Parathyroid adenoma (tissue), 2 donors: ENCODE measurements at regions not wholly inside any gene's neighbourhood (a gene's known extent, or its start where the extent isn't known, plus 50 kb on each side); places are given as distances from the start of the nearest gene placed in this dataset.

Source experiments
- H2AFZ ChIP-seq: fragments of 300-600 bp; sonication (generic); one replicate; pipeline ENCODE4 v1.7.0; 2017; ENCODE audit warnings: antibody characterized with exemption, mild to moderate bottlenecking
- H3K27ac ChIP-seq: fragments of 300-600 bp; sonication (generic); one replicate; pipeline ENCODE4 v1.7.0; 2017
- H3K27me3 ChIP-seq: fragments of 300-600 bp; sonication (generic); one replicate; pipeline ENCODE4 v1.7.0; 2017; ENCODE audit warnings: low read length; ENCODE audit not compliant: control insufficient read depth, insufficient read depth
- H3K36me3 ChIP-seq: fragments of 300-600 bp; sonication (generic); one replicate; pipeline ENCODE4 v1.7.0; 2017; ENCODE audit warnings: low read length; ENCODE audit not compliant: control insufficient read depth, insufficient read depth
- H3K4me1 ChIP-seq: fragments of 300-600 bp; sonication (generic); one replicate; pipeline ENCODE4 v1.7.0; 2017; ENCODE audit warnings: control low read depth
- H3K4me2 ChIP-seq: fragments of 300-600 bp; sonication (generic); one replicate; pipeline ENCODE4 v1.7.0; 2017; ENCODE audit warnings: low read length
- H3K4me3 ChIP-seq: fragments of 300-600 bp; sonication (generic); one replicate; pipeline ENCODE4 v1.7.0; 2017; ENCODE audit warnings: low read depth, low read length
- H3K79me2 ChIP-seq: fragments of 300-600 bp; sonication (generic); one replicate; pipeline ENCODE4 v1.7.0; 2017; ENCODE audit warnings: control low read depth
- H3K9ac ChIP-seq: fragments of 300-600 bp; sonication (generic); one replicate; pipeline ENCODE4 v1.7.0; 2017; ENCODE audit warnings: mild to moderate bottlenecking
- H3K9me3 ChIP-seq: fragments of 300-600 bp; sonication (generic); one replicate; pipeline ENCODE4 v1.7.0; 2017; ENCODE audit warnings: low read length; ENCODE audit not compliant: control insufficient read depth
- TF ChIP-seq, protein P1 (sequence below): fragments of 300-600 bp; sonication (generic); IDR thresholded peaks from one replicate; pipeline ENCODE4 v1.7.0; 2017; ENCODE audit warnings: antibody characterized with exemption, mild to moderate bottlenecking
- donor health status: primary hyperparathyroidism.

DNA sequence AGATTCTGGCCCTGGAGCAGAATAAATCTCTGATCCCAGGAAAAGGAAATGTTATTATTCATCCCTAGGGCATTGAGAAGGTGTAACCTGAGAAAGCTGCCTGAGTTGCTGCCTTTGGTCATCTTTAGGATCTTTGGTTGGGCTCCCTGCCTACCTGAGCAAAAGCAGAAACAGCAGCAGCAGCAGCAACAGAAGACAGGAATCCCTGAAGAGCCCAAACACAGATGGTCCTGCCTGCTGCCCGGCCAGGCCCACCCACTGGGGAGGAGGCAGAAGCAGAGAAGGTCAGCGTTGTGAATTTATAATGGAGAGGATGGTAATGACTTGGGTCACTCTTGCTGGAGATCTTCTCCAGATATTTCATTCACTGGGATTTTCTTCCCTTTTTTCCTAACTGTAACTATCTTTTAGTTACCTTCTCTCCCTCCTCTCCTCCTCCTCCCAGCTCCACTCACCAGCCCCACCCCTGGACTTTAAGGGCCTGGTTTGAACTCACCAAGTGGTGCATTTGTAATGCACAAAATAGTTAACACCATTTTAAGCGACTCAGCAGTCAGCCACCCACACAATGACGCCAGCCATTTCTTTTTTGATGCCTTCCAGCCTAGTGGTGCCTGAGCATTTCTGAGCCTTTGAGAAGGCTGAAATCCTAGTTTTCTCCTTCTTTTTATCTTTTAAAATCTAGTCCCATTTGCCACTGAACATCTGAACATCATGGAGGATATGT, 91.7 kb downstream of the HSPH1 start:
- H3K4me1 ChIP-seq, result peaks cover under 1% of the 10 kb centered on the region
- no peak overlapping the region for H3K9ac ChIP-seq
- H3K27me3 ChIP-seq, result no peaks in the 10 kb centered on the region
- no peak overlapping the region for H3K4me2 ChIP-seq
- H3K79me2 ChIP-seq, result no peaks in the 10 kb centered on the region
- TF ChIP-seq, protein P1, sequence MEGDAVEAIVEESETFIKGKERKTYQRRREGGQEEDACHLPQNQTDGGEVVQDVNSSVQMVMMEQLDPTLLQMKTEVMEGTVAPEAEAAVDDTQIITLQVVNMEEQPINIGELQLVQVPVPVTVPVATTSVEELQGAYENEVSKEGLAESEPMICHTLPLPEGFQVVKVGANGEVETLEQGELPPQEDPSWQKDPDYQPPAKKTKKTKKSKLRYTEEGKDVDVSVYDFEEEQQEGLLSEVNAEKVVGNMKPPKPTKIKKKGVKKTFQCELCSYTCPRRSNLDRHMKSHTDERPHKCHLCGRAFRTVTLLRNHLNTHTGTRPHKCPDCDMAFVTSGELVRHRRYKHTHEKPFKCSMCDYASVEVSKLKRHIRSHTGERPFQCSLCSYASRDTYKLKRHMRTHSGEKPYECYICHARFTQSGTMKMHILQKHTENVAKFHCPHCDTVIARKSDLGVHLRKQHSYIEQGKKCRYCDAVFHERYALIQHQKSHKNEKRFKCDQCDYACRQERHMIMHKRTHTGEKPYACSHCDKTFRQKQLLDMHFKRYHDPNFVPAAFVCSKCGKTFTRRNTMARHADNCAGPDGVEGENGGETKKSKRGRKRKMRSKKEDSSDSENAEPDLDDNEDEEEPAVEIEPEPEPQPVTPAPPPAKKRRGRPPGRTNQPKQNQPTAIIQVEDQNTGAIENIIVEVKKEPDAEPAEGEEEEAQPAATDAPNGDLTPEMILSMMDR, result no peak
- H3K27ac ChIP-seq, result no peak overlapping the region
- no peaks in the 10 kb centered on the region for H3K9me3 ChIP-seq
- no peak overlapping the region for H3K4me3 ChIP-seq
- no peaks in the 10 kb centered on the region for H3K36me3 ChIP-seq
- no peak overlapping the region for H2AFZ ChIP-seq

DNA sequence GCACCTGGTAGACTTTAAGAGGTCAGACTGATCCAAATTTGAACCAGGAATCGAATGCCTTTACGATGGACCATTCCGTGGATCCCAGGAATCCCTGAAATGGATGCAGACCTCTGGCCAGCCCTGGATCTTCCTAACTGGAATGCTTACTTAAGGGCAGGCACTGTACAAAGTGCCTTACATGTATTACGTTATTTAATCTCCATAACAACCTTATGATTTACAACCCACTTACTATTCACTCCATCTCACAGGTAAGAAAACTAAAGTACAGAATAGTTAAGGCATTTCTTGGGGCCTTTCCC, 93.6 kb downstream of the HSPH1 start:
- H3K27ac ChIP-seq, result no peak overlapping the region
- no peak overlapping the region for H3K4me2 ChIP-seq
- no peaks in the 10 kb centered on the region for H3K4me1 ChIP-seq
- H3K9me3 ChIP-seq, result no peaks in the 10 kb centered on the region
- no peak overlapping the region for H3K9ac ChIP-seq
- H3K79me2 ChIP-seq, result no peaks in the 10 kb centered on the region
- H3K27me3 ChIP-seq, result no peaks in the 10 kb centered on the region
- no peak overlapping the region for H3K4me3 ChIP-seq
- TF ChIP-seq, protein P1, result no peak
- H3K36me3 ChIP-seq, result no peaks in the 10 kb centered on the region
- no peak overlapping the region for H2AFZ ChIP-seq

DNA sequence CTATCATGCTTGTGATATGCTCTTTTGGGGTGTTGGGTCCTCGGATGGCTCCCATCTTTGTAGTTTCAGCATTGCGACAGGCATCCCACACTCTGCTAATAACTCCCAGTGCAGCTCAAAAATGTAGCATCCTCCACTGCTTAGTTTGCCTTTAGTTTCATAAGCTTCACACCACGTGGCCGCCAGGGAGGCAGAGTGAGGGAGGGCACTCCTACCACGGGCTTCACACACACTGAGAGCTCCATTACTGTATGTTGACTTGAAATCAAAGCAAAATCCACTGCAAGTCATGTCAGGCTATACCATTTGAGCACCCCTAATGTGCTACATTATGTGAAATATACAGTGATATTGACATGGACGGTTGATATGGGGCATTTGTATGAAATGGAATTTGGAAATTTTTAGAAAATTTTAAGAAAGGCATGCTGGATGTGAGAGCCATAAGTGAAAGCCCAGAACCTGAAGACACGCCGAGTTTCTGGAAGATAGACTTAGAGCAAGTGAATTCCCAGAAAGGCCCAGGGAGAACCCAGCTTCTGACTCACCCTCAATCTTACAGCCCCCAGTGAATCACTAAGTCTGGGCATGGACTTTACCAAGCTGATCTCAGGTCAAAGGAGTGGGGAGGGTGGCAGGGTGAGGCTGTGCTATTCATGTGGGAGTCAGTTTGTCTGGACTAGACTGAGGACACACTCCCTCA, 94.1 kb downstream of the HSPH1 start:
- no peak overlapping the region for H3K9ac ChIP-seq
- no peak overlapping the region for H3K27ac ChIP-seq
- no peaks in the 10 kb centered on the region for H3K36me3 ChIP-seq
- no peaks in the 10 kb centered on the region for H3K9me3 ChIP-seq
- no peak overlapping the region for H3K4me3 ChIP-seq
- H3K4me1 ChIP-seq, result no peaks in the 10 kb centered on the region
- no peaks in the 10 kb centered on the region for H3K27me3 ChIP-seq
- TF ChIP-seq, protein P1, result no peak
- no peaks in the 10 kb centered on the region for H3K79me2 ChIP-seq
- no peak overlapping the region for H3K4me2 ChIP-seq
- no peak overlapping the region for H2AFZ ChIP-seq

DNA sequence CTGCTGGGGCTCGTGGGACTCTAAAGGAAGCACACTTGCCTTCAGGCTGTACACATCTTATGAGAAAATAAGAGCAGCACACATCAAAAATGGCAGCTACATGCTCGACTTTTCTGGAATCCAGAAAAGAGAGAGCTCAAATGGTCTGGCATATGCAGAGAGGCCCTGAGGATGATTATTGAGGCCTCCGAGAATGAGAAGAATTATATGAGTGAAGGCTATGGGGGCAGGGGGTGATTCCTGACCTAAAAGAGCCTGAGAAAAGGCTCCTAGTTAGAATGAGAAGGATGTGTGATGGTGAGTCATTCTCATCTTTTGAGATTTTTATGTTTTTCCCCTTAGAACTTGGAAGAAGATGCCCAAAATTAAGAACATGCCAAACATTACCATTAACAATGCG, 97.1 kb downstream of the HSPH1 start:
- H3K79me2 ChIP-seq, result no peaks in the 10 kb centered on the region
- TF ChIP-seq, protein P1, result no peak
- no peaks in the 10 kb centered on the region for H3K36me3 ChIP-seq
- no peak overlapping the region for H3K4me2 ChIP-seq
- H3K27ac ChIP-seq, result no peak overlapping the region
- no peaks in the 10 kb centered on the region for H3K9me3 ChIP-seq
- no peaks in the 10 kb centered on the region for H3K27me3 ChIP-seq
- H3K4me3 ChIP-seq, result no peak overlapping the region
- H2AFZ ChIP-seq, result no peak overlapping the region
- no peak overlapping the region for H3K9ac ChIP-seq
- H3K4me1 ChIP-seq, result no peaks in the 10 kb centered on the region

DNA sequence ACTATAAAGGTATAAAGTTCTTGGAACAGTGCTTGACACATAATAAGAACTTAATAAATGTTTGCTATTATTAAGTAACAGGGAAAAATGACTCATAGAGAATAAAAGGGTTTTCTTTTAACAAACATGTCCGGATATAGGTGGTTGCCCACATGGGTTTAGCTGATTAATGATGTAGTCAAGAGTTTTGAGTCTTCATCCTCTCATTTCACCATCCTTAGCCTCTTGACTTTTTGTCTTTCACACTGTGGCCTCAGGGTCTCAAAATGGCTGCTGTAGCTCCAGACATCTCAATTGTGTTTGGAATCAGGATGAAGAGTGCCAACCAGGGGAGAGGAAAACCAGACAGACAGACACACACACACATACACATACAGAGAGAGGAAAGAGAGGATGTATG, 97.9 kb downstream of the HSPH1 start:
- Histone ChIP-seq H3K36me3 (no peaks in the 10 kb centered on the region), H2AFZ (no peak overlapping the region), H3K27me3 (no peaks in the 10 kb centered on the region), H3K27ac (no peak overlapping the region), H3K4me3 (no peak overlapping the region), H3K4me1 (no peaks in the 10 kb centered on the region), H3K9me3 (no peaks in the 10 kb centered on the region), H3K79me2 (no peaks in the 10 kb centered on the region), H3K4me2 (no peak overlapping the region), H3K9ac (no peak overlapping the region)
- TF ChIP-seq, protein P1, result no peak
